WERI-Rb-1 (cell line): ENCODE measurements at regions not wholly inside any gene's neighbourhood (a gene's known extent, or its start where the extent isn't known, plus 50 kb on each side); places are given as distances from the start of the nearest gene placed in this dataset.

Experiments used
- DNase-seq: peaks from one replicate; pipeline ENCODE4 v3.0.0-alpha.2; 2020
- H3K27ac ChIP-seq: fragments of 250-450 bp; sonication (Bioruptor Pico); 2 replicates; pipeline ENCODE4 v1.5.1; 2020; ENCODE audit warnings: mild to moderate bottlenecking, moderate library complexity
- H3K27me3 ChIP-seq: fragments of 250-450 bp; sonication (Bioruptor Pico); 2 replicates; pipeline ENCODE4 v1.5.1; 2021; ENCODE audit warnings: mild to moderate bottlenecking, low read depth, moderate library complexity; ENCODE audit not compliant: insufficient read depth, severe bottlenecking
- H3K36me3 ChIP-seq: fragments of 250-450 bp; sonication (Bioruptor Pico); 2 replicates; pipeline ENCODE4 v1.5.1; 2020; ENCODE audit warnings: mild to moderate bottlenecking, moderate library complexity
- H3K4me3 ChIP-seq: 2 replicates; pipeline ENCODE4 v1.5.1; 2011; ENCODE audit warnings: low read depth, mild to moderate bottlenecking, control low read depth, low read length
- H3K9me3 ChIP-seq: fragments of 250-450 bp; sonication (Bioruptor Pico); 2 replicates; pipeline ENCODE4 v1.5.1; 2021; ENCODE audit warnings: mild to moderate bottlenecking, moderate library complexity; ENCODE audit not compliant: severe bottlenecking
- CTCF ChIP-seq: IDR thresholded peaks from 2 replicates; pipeline ENCODE4 v1.5.1; 2011; ENCODE audit warnings: low read depth, mild to moderate bottlenecking, control low read depth, inconsistent platforms, low read length

GRCh38 chr5:3180636-3181035 is 415.0 kb upstream of the IRX1 start:
- Histone ChIP-seq H3K4me3 (no peak overlapping the region), H3K9me3 (peaks cover 4% of the 10 kb centered on the region), H3K27ac (no peak overlapping the region), H3K36me3 (no peaks in the 10 kb centered on the region), H3K27me3 (peaks cover 100% of the 10 kb centered on the region)
- TF ChIP-seq CTCF: no peak
- no peak for DNase-seq

DNA sequence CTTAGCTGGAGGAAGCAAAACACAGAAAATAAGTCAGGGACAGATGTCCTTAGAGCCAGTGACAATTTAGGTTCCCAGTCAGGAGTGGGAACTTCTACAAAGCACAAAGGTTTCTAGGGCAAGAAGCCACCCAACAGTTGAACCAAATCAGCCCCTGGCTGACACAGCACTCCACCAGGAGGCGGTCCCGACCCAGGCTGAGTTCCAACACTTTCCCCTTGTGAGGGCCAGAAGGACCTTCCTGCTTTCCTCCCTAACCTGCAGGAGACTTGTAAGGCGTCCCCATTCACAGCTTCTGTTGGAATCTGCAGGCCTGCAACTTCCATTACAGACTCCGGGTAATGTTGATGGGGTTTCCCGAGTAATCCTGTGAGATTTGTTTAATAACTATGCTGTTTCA is 416.4 kb upstream of the IRX1 start:
- H3K9me3 ChIP-seq: peaks cover 4% of the 10 kb centered on the region
- 0 out of 2 replicates have a peak, but pooled peaks have one; percentile 18 for TF ChIP-seq CTCF
- H3K4me3 ChIP-seq: no peak overlapping the region
- H3K27me3 ChIP-seq: peaks cover 97% of the 10 kb centered on the region
- H3K36me3 ChIP-seq: no peaks in the 10 kb centered on the region
- H3K27ac ChIP-seq: no peak overlapping the region
- DNase-seq: no peak

DNA sequence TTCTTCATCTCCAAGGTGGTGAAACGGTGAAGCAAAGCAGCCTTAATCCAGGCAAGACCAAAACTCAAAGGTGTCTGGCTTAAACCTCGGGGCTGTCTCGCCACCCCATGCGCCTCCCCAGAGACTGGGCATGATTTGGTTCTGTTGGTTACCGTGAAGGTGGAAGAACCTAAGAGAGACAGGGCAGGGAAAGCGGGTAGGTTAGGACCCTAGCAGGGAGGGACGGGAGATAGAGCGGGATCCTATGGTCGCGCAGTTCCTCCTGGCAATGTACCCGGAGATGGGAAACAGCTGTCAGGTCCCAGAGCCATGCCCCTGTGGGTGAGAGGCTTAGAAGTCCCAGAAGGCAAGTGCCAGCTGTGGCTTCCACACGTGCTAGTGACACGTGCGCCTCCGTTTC is 418.3 kb upstream of the IRX1 start:
- H3K9me3 ChIP-seq: peaks cover 4% of the 10 kb centered on the region
- H3K4me3 ChIP-seq: no peak overlapping the region
- no peak for TF ChIP-seq CTCF
- no peaks in the 10 kb centered on the region for H3K36me3 ChIP-seq
- no peak for DNase-seq
- no peak overlapping the region for H3K27ac ChIP-seq
- H3K27me3 ChIP-seq: peaks cover 92% of the 10 kb centered on the region

- no peak for TF ChIP-seq CTCF
- Histone ChIP-seq H3K36me3 (no peaks in the 10 kb centered on the region), H3K9me3 (no peaks in the 10 kb centered on the region), H3K4me3 (no peak overlapping the region), H3K27ac (no peak overlapping the region), H3K27me3 (peaks cover 77% of the 10 kb centered on the region)
- DNase-seq: no peak
These were observed 420.2 kb upstream of the IRX1 start for GRCh38 chr5:3175416-3175815.

DNA sequence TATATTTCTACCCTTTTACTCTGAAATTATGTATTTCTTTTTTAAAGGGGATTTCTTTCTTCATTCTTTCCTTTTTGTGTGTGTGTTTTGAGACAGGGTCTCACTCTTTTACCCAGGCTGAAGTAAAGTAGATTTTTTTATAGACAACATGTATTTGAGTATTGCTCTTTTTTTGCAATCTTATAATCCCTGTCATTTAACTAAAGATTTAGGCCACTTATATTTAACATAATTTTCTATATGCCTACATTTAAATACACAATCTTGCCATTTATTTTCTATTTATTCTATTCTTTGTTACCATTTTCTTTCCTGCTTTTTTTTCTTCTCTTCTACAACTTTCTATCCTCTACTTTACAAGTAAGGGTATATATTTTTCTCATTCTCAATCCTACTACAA is 416.0 kb upstream of the IRX2 start:
- no peaks in the 10 kb centered on the region for H3K36me3 ChIP-seq
- TF ChIP-seq CTCF: no peak
- DNase-seq: no peak
- H3K9me3 ChIP-seq: peaks cover 11% of the 10 kb centered on the region
- no peak overlapping the region for H3K27ac ChIP-seq
- H3K27me3 ChIP-seq: peaks cover 61% of the 10 kb centered on the region
- H3K4me3 ChIP-seq: no peak overlapping the region

DNA sequence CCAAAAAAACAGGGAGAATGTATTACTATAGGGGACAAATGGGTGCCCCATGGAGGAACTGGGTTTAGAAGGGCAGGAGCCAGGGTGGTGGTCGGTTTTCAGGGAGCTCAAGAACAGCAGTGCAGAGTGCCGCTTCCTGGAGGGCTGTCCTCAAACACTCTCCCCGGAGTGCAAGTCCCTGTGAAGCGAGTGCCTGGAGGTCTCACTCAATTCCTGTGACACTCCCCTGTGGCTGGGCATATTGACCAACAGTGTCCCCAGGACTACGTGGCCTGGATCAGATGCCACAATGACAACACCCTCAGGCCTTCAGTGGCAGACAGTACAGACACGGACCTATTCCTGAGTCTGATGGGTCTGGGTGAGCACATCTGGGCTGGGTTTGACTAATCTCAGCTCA is 412.1 kb upstream of the IRX2 start:
- no peak overlapping the region for H3K27ac ChIP-seq
- no peaks in the 10 kb centered on the region for H3K36me3 ChIP-seq
- no peak for TF ChIP-seq CTCF
- H3K27me3 ChIP-seq: peaks cover 87% of the 10 kb centered on the region
- DNase-seq: no peak
- H3K4me3 ChIP-seq: no peak overlapping the region
- H3K9me3 ChIP-seq: peaks cover 11% of the 10 kb centered on the region
